ENCODE measurements at regions not wholly inside any gene's neighbourhood (a gene's known extent, or its start where the extent isn't known, plus 50 kb on each side); places are given as distances from the start of the nearest gene placed in this dataset.

GRCh38 chr3:89946884-89947283 is 839.5 kb downstream of the EPHA3 start:
- no peaks in the 10 kb centered on the region for H3K9me3 ChIP-seq (ENCODE audit: low read length)
- H3F3A ChIP-seq (ENCODE audit: insufficient read depth, low read length, poor library complexity, severe bottlenecking): no peaks in the 10 kb centered on the region
- no peaks in the 10 kb centered on the region for H3K9me2 ChIP-seq (ENCODE audit: insufficient read depth, low read length)
- H3K27me3 ChIP-seq (ENCODE audit: insufficient read depth, low read depth, low read length): no peaks in the 10 kb centered on the region
- H3K79me2 ChIP-seq (replicated peaks; ENCODE audit: insufficient read depth, low read length): no peaks in the 10 kb centered on the region
- no peak overlapping the region for H3K9ac ChIP-seq (ENCODE audit: low read length)
- no peak overlapping the region for H3K4me2 ChIP-seq (ENCODE audit: low read length)
- H3K27ac ChIP-seq (ENCODE audit: low read length): no peak overlapping the region
- H4K20me1 ChIP-seq (ENCODE audit: insufficient read depth): no peaks in the 10 kb centered on the region
- TF ChIP-seq RAD21 (conservative IDR thresholded peaks at IDR 0.05) (no peak), EZH2 (IDR thresholded peaks at IDR 0.05; ENCODE audit: borderline replicate concordance, insufficient read depth, low read length, poor library complexity, severe bottlenecking) (no peak), CTCF (IDR thresholded peaks at IDR 0.05; ENCODE audit: poor library complexity, severe bottlenecking) (no peak), TAF1 (IDR thresholded peaks at IDR 0.05; ENCODE audit: low read depth) (no peak), SMC3 (conservative IDR thresholded peaks at IDR 0.05; ENCODE audit: poor library complexity) (no peak), MXI1 (conservative IDR thresholded peaks at IDR 0.05; ENCODE audit: poor library complexity, severe bottlenecking) (no peak), REST (IDR thresholded peaks at IDR 0.05; ENCODE audit: borderline replicate concordance) (no peak), EP300 (conservative IDR thresholded peaks at IDR 0.05; ENCODE audit: poor library complexity, severe bottlenecking) (no peak), POLR2AphosphoS5 (IDR thresholded peaks at IDR 0.05) (no peak)
- no peak overlapping the region for H2AFZ ChIP-seq (ENCODE audit: low read depth, low read length)
- no peak overlapping the region for H3K4me3 ChIP-seq (ENCODE audit: low read length)
- H3K36me3 ChIP-seq (ENCODE audit: insufficient read depth, low read length): no peaks in the 10 kb centered on the region

- Histone ChIP-seq H3K4me2 (ENCODE audit: low read length) (no peak overlapping the region), H3K27ac (ENCODE audit: low read length) (no peak overlapping the region), H3K9me3 (ENCODE audit: low read length) (no peaks in the 10 kb centered on the region), H3K9ac (ENCODE audit: low read length) (no peak overlapping the region), H2AFZ (ENCODE audit: low read depth, low read length) (no peak overlapping the region), H3K36me3 (ENCODE audit: insufficient read depth, low read length) (no peaks in the 10 kb centered on the region), H3K79me2 (replicated peaks; ENCODE audit: insufficient read depth, low read length) (no peaks in the 10 kb centered on the region), H3K9me2 (ENCODE audit: insufficient read depth, low read length) (no peaks in the 10 kb centered on the region), H3K27me3 (ENCODE audit: insufficient read depth, low read depth, low read length) (no peaks in the 10 kb centered on the region), H3F3A (ENCODE audit: insufficient read depth, low read length, poor library complexity, severe bottlenecking) (no peaks in the 10 kb centered on the region), H4K20me1 (ENCODE audit: insufficient read depth) (no peaks in the 10 kb centered on the region), H3K4me3 (ENCODE audit: low read length) (no peak overlapping the region)
- TF ChIP-seq MXI1 (conservative IDR thresholded peaks at IDR 0.05; ENCODE audit: poor library complexity, severe bottlenecking) (no peak), EZH2 (IDR thresholded peaks at IDR 0.05; ENCODE audit: borderline replicate concordance, insufficient read depth, low read length, poor library complexity, severe bottlenecking) (no peak), CTCF (IDR thresholded peaks at IDR 0.05; ENCODE audit: poor library complexity, severe bottlenecking) (no peak), REST (IDR thresholded peaks at IDR 0.05; ENCODE audit: borderline replicate concordance) (no peak), POLR2AphosphoS5 (IDR thresholded peaks at IDR 0.05) (no peak), EP300 (conservative IDR thresholded peaks at IDR 0.05; ENCODE audit: poor library complexity, severe bottlenecking) (no peak), TAF1 (IDR thresholded peaks at IDR 0.05; ENCODE audit: low read depth) (no peak), SMC3 (conservative IDR thresholded peaks at IDR 0.05; ENCODE audit: poor library complexity) (no peak), RAD21 (conservative IDR thresholded peaks at IDR 0.05) (no peak)
Observed at GRCh38 chr3:89947337-89947954, 840.0 kb downstream of the EPHA3 start.
